ENCODE measurements at regions not wholly inside any gene's neighbourhood (a gene's known extent, or its start where the extent isn't known, plus 50 kb on each side); places are given as distances from the start of the nearest gene placed in this dataset.

- TF ChIP-seq KLF8 (tag by site-specific recombination; IDR thresholded peaks at IDR 0.05) (no peak), CTCF (tag by site-specific recombination; IDR thresholded peaks at IDR 0.05) (no peak), ZNF544 (tag by site-specific recombination; IDR thresholded peaks at IDR 0.05) (no peak), ZBTB17 (tag by site-specific recombination; IDR thresholded peaks at IDR 0.05) (no peak), ZNF324 (tag by site-specific recombination; IDR thresholded peaks at IDR 0.05) (no peak)
These were observed 982.6 kb upstream of the ATXN8OS start for GRCh38 chr13:69124996-69125395.
